ENCODE measurements at regions not wholly inside any gene's neighbourhood (a gene's known extent, or its start where the extent isn't known, plus 50 kb on each side); places are given as distances from the start of the nearest gene placed in this dataset.

DNA sequence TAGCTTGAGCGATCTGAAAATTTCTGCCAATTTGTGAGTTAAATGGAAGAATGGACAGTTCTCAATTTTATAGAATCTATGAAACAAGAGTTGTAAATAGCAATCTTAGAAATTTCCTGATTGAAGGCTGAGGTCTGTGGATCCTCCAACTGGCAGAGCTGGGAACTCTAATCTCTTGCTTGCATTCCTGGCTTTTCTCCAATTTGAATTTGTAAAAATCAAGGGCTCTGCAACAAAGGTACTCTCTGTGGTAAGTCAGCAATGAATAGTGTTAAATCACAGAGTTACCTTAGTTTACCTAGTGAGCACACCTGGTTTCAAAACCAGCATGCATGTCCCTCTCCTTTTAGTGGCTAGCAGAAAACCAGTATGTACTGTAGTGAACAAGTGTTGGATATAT lies 1070.5 kb downstream of the TDRD15 start:
- intact Hi-C loops (cut with DNase I), result no loop called here
- DNase-seq (ENCODE audit: low spot score), result no peak

DNA sequence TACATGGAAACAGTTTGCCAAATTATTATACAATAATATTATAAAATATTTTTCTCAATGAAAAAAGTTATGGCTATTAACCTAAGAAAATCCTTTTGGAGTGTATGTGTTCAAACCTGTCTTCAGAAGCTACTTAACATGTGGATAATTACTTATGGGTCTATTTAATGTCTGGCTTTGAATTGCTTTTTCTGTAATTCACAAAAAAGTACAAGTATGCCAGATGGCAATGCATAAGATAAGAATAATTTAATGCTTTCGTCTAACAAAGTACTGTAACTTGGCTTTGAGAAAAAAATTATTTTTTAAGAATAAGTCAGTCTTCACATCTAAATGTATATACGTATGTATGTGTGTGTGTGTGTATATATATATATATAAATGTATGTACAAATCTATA lies 1073.0 kb downstream of the TDRD15 start:
- intact Hi-C loops (cut with DNase I), result no loop called here
- no peak for DNase-seq (ENCODE audit: low spot score)

DNA sequence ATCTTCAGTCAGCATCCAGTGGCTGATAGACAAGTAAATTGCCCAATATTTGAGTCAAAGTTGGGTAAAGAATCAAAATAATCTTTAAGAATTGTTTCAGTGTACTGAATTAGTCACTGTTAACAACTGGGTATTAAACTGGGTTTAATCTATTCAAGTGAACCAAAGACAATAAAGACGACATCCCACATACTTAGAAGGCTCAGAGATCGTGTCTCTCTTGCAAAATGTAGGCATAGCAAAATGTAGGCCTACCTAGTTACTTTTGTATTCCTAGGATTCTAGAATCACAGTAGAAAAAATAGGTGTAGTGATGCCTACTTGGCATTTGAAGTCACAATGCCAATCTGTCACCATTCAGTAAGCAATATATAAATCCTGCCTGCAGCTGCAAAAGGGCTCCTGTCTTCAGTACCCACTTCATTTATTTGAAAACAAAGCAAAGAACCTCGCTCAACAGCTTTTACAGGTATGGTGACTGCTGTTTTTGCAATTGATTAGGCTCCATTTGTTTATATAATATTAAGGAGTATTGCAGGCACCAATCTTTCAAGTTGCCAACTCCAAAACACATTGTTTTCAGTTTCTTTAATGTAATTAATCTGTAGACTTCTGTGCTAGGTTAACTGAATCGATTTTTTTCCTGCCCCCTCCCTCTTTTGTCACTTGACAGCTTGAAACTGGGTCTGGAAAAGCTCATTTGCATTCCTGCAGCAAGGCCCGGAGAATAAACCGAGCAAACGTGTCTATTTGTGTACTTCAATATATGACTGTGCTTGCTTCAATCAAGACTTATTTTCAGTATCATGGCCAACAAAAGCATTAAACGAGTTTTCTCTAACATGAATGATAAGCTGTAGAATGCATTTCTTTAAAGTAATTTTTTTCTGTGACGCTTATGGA lies 1074.9 kb downstream of the TDRD15 start:
- no peak for DNase-seq (ENCODE audit: low spot score)
- intact Hi-C loops (cut with DNase I), result no loop called here

DNA sequence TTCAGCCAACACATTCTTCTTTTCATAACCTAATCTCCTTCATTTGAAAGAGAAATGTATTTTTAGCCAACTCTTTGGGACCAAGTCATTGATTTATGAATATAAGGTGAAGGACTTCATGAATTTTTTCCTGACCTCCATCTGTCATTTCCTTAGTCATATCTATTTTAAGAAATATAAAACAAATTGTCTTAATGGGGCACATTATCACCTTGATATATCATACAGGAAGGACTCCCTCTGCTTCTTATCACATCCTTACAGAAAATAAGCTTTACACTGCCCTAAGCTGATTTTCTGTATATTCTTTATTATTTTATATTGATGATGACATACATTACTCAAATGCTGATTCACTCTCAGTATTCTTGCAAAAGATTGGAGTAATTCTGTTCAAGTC lies 1076.2 kb downstream of the TDRD15 start:
- DNase-seq (ENCODE audit: low spot score), result no peak
- intact Hi-C loops (cut with DNase I), result no loop called here

DNA sequence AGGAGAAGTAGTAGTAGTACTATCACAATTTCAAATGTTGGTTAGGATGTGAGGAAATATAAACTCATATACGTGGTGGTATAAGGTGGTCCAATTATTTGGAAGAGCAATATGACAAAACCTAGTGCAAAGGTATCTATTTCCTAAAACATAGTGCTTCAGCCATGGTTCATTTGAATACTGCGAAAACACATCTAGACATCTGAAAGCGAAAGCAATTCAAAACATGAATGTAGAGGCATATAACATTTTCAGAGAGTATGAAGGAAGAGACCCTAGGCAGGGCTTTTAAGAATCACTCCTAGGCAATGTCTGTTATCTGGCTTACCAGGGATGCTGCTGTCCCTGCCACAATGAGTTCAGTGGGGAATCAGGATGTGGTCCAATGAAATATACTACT lies 1085.8 kb downstream of the TDRD15 start:
- intact Hi-C loops (cut with DNase I), result no loop called here
- DNase-seq (ENCODE audit: low spot score), result no peak

DNA sequence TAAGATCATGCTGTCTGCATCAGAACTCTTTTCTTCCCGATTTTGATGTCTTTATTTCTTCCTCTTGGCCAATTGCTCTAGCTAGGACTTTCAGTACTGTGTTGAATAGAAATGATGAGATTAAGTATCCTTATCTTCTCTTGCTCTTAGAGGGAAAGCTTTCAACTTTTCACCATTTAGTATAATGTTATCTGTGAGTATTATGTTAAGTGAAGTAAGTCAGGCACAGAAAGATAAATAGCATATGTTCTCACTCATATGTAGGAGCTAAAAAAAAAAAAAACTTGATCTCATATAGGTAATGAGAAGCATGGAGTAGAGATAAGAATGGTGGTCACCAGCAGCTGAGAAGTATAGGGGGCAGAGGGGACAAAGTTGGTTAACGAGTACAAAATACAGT lies 1089.5 kb downstream of the TDRD15 start:
- DNase-seq (ENCODE audit: low spot score), result no peak

DNA sequence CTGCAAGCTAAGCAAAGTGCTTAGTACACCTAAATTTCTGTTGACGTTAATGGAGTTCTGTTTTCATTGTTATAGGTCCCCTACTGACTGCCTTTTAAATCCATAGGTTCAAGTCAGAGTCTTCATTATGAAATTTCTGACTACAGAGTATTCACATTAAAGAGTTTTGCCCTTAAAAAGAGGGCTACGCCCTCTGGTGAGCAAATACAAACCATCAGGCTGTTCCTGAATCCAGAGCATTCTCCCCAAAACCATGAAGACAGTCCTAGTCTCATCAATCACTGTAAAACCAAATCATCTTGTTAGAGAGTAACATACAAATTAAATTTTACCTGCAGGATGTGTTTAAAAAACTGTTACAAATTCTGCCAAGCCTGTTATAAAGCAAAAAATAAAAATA lies 1091.7 kb downstream of the TDRD15 start:
- no peak for DNase-seq (ENCODE audit: low spot score)
- intact Hi-C loops (cut with DNase I), result no loop called here

More for the DNA sequence above, 1089.5 kb downstream of the TDRD15 start:
- intact Hi-C loops (cut with DNase I), result no loop called here

DNA sequence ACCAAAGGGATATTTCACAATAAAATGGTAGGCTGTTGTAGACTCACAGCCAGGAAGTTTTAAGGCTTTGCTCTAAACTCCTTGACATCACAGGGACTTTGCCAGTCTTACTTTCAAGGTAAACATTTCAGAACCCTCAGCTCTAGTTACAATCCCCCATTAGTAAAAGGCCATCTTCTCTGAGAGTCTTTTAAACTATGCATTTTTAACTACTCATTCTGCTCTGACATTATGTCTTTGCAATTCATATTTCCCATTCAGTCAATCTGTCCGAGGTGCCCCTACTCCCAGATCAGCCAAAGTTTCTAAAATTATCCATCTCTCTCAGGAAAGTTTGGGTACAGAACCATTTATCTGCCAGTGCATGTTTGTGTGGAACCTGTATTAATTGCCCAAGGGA lies 1094.1 kb downstream of the TDRD15 start:
- DNase-seq (ENCODE audit: low spot score), result no peak
- intact Hi-C loops (cut with DNase I), result no loop called here

DNA sequence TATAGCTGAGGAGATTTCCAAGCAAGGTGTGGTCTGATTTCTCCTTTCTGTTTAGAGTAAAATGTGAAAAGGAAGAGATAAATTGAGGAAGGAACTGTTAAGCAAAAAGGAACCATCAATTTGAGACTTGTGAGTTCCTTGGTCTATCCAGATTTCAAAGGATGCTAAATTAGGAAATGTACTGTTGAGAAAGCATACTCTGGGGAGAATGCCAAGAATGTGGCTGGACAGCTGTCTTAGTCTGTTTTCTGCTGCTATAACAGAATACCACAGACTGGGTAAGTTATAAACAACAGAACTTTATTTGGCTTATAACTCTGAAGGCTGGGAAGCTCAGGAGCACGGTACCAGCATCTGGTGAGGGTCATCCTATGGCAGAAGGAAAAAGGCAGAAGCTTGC lies 1097.2 kb downstream of the TDRD15 start:
- no peak for DNase-seq (ENCODE audit: low spot score)
- intact Hi-C loops (cut with DNase I), result no loop called here

DNA sequence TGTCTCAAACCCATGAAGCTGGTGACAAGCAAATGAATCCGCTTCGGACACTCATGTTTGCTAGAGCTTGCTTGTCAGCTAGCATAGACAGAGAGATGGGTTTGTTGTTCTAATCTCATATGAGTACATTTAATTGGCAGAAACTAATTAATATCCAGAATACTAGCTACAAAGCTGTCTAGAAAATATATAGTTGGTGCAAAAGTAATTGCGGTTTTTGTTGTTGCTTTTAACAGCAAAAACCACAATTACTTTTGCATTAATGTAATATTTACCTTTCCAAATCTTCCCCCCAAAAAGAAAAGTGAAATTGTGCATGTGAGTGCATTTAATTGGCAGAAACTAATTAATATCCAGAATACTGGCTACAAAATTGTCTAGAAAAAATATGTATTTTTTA lies 1115.2 kb downstream of the TDRD15 start:
- intact Hi-C loops (cut with DNase I), result no loop called here
- no peak for DNase-seq (ENCODE audit: low spot score)

DNA sequence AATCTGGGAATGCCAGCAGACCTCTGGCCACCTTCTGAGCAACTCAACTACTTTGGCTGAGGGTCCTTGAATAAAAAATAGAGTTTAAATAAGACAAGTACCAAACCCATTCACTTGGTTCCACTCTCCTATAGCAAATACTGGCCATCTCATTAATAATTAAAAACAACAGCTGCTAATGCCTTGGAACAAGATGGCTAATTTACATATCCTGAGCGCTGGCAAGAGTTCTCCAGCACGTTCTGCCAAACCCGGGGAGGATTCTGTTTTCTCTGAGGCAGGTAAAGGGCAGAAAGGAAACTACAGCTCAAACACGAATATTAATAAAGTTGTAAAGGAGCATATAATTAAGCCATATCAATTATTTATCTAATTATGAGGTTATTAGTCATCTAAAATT lies 1123.7 kb downstream of the TDRD15 start:
- no peak for DNase-seq (ENCODE audit: low spot score)
- intact Hi-C loops (cut with DNase I), result no loop called here

DNA sequence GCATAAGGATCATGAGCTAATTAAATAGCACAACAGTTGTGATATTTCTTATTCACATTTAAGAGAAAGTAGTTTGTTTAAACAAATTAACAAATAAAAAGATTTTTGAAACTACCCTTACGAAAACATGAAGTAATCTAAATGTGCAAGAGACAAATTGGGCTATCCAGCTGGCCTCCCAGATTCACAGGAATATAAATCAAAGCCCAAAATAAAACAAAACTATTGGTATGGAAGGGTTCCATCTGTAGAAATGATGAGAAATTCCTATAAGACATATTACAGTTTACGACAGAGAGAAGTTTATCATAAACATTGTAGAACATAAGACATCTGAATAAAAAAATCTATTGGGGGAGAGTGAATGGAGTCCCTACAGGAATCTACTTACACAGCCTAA lies 1125.1 kb downstream of the TDRD15 start:
- DNase-seq (ENCODE audit: low spot score), result no peak
- intact Hi-C loops (cut with DNase I), result no loop called here

DNA sequence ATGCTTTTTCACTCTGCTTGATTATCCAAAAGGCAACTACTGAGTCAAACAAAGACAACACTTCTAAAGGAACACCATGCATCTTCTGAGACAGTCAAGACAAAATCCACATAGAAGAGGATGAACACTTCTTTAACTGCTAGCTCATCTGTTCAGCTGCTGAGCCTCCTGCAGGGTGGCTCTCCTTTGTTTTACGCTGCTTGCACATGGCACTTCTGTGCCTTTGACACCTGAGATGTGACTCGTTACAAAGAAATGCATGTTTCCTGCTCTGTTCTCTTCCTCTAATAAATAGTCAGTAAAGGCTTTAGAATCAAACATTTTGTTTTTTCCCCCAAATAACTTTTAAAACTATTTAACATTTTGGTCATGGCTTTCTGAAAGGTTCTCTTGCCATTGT lies 1129.4 kb downstream of the TDRD15 start:
- no peak for DNase-seq (ENCODE audit: low spot score)
- intact Hi-C loops (cut with DNase I), result no loop called here

DNA sequence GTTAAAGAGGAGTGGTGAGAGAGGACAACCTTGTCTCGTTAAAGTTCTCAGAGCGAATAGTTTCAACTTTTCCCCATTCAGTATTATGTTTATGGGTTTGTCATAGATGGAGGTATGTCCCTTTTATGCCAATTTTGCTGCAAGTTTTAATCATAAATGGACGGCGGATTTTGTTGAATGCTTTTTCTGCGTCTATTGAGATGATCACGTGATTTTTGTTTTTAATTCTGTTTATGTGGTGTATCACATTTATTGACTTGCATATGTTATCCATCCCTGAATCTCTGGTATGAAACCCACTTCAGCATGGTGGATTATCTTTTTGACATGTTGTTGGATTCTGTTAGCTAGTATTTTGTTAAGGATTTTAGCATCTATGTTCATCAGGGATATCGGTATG lies 1123.8 kb upstream of the KLHL29 start:
- no peak for DNase-seq (ENCODE audit: low spot score)
- intact Hi-C loops (cut with DNase I), result no loop called here

DNA sequence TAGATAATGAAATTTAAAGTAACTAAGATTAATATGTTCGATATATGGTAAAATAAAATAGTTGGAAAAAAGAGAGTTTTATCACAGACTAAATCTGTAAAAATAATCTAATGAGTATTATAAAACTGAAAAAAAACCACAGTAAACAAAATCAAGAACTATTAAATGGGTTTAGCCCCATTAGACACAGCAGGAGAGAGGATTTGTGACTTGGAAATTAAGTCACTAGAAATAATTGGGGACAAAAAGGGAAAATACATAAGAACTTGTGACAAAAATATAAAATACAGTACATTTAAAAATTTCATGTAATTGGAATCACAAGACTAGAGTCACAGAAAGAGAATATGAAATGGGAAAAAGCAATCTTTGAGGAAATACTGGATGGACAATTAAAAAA lies 1114.6 kb upstream of the KLHL29 start:
- no peak for DNase-seq (ENCODE audit: low spot score)
- intact Hi-C loops (cut with DNase I), result no loop called here

DNA sequence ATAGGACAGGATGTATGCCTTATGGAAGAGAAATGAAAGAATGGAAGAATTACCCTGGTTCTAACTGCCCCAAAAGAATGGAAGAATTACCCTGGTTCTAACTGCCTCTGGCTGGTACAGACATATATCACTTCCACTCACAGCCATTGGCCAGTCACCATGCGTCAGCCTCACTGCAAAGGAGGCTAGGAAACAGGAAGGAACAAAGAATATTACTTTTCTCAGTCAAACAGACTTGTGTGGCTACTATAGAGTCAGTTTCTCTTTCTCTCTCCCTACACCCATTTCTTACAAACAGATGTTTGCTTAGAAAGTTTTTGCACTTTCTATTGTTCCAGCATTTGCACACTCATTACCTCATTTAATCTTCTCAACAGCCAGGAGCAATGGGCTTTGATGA lies 1111.1 kb upstream of the KLHL29 start:
- no peak for DNase-seq (ENCODE audit: low spot score)
- intact Hi-C loops (cut with DNase I), result no loop called here

DNA sequence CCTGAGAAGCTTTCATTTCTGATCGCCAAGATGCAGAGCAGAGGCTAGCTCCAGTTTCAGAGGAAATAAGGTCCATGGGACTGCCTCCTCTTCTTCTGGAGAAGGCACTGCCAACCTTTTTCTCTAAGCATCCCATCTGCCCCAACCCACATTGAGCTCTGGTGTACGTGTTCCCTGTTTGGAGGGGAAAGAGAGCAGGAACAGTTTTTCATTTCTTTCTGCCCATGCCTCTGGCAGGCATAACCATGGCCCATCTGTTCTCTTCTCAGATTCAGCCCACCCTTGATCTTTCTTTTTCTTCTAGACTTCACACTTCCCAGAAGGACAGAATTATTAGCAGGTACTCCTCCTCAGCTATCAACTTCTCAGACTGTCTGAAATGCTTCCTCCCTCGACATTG lies 1110.3 kb upstream of the KLHL29 start:
- intact Hi-C loops (cut with DNase I), result no loop called here
- DNase-seq (ENCODE audit: low spot score), result no peak

DNA sequence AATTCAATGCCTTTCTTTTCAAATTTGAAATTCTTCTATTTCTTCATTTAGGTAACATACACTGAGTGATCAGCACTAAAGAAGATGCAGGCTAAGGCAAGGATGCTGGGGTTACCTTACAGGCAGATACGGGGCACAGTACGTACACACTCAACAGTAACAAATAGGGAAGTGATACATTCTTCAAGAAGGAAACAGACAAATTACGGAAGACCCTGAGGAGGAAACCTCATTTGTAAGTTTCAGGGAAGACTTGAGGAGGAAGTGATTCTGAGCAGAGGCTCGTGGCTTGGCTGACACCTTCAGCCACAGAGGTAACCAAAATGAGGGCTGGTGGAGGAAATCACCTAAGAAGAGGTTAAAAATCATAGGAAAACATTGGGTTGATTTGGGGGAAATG lies 1108.3 kb upstream of the KLHL29 start:
- intact Hi-C loops (cut with DNase I), result no loop called here
- DNase-seq (ENCODE audit: low spot score), result no peak

DNA sequence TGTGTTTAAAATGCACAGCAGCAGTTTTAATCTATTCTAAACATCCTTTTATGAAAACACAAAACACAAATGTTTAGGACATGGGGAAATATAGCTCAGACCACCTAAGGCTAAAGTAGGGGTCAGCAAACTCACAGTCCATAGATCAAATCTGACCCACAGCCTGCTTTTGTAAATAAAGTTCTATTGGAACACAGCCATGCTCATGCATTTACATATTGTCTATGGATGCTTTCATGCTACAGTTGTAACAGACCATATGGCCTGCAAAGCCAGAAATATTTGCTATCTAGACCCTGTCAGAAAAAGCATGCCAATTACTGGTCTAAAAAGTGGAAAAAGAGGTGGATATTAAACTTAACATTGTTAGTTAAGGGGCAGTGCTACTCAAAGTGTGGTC lies 1105.4 kb upstream of the KLHL29 start:
- no peak for DNase-seq (ENCODE audit: low spot score)
- intact Hi-C loops (cut with DNase I), result no loop called here

DNA sequence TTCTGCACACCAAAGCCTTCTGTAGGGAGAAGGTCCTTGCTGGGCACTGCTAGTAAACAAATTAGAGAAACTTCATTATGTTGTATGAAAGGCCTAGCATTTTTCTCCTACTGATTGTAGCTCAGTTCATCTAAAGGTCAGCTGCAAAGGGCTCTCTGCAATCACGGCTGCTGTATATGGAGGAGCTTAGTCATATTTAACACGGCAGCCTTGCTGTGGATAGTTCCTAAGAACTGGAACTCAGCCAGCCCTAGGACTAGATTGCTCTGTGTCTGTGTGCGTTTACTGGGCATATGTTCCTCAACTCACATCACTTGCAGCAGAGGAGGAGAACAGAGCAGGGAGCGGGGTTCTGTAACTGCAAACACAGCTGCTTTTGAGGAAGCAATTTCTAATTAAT lies 1103.9 kb upstream of the KLHL29 start:
- intact Hi-C loops (cut with DNase I), result no loop called here
- DNase-seq (ENCODE audit: low spot score), result no peak

DNA sequence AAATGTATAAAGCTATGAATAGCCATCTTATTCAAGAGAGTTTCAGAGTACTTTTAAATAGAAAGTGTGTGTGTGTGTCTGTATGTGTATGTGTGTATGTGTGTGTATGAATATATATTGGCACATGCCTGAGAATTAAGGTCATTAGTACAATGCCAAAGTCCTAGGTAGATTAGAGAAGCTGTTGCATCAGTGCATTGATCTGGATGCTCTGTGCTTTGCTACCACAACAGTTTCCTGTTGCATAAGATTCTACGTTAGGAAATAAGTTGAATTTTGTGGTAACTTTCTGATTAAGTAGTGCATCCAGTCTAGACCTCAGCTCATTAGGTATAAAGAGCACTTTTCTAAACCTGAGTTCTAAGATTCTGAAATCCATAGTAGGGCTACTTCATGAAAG lies 1102.8 kb upstream of the KLHL29 start:
- intact Hi-C loops (cut with DNase I), result no loop called here
- no peak for DNase-seq (ENCODE audit: low spot score)

DNA sequence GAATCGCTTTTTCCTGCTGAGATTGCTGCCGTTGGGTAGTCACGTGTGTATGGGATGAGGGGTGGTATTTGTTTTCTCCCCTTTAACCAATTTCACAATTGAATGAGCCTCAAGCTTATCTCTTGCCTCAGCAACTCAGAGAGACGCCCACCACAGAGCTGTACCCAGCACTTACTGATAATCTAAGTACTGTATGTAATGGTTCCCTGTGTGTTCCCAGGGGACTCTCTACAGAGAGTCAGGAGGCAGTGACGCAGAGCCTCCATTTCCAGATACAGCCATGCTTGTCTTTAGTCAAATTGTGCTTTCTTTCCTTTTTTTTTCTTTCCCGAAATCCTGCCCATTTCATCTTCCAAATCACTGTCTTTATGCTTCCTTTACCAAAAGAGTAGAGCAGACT lies 1102.1 kb upstream of the KLHL29 start:
- intact Hi-C loops (cut with DNase I), result no loop called here

More for the DNA sequence above, 1102.1 kb upstream of the KLHL29 start:
- no peak for DNase-seq (ENCODE audit: low spot score)
